H1 (cell line): ENCODE measurements at regions not wholly inside any gene's neighbourhood (a gene's known extent, or its start where the extent isn't known, plus 50 kb on each side); places are given as distances from the start of the nearest gene placed in this dataset.

Experiments
- TF ChIP-seq, protein P1 (sequence below): IDR thresholded peaks from 2 replicates; pipeline ENCODE4 v1.6.1; 2011; ENCODE audit warnings: low read depth, mild to moderate bottlenecking, low read length; ENCODE audit not compliant: insufficient read depth

DNA sequence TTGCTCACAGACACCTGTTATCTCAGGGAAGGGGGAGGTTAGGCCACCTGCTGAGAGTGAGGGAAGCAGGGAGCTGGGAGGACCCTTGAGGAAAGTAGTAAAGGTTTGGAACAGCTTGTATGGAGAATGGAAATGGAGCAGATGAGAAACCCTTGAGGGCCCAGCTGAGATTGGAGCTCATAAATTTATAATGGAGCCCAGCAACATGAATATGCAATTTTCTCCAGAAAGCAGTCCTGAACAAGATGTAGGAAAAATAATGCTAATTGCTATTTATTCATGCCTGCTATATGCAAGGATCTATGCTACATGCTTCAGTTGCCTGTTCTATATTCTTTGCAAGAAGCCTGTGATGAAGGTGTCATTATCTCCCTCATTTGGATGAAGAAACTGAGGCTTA is 67.5 kb upstream of the LEF1 start (continued):
- TF ChIP-seq, protein P1, sequence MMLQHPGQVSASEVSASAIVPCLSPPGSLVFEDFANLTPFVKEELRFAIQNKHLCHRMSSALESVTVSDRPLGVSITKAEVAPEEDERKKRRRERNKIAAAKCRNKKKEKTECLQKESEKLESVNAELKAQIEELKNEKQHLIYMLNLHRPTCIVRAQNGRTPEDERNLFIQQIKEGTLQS, result no peak
- TF ChIP-seq, all 59 proteins: peak for 0
